ENCODE measurements at regions not wholly inside any gene's neighbourhood (a gene's known extent, or its start where the extent isn't known, plus 50 kb on each side); places are given as distances from the start of the nearest gene placed in this dataset.

GRCh38 chr5:38113880-38114279, 144.5 kb upstream of the EGFLAM start:
- Mint-ChIP-seq H3K27ac (no peak overlapping the region), H3K4me3 (no peak overlapping the region), H3K27me3 (ENCODE audit: insufficient read depth, low read depth, poor library complexity) (peaks cover 4% of the 10 kb centered on the region), H3K4me1 (peaks cover 19% of the 10 kb centered on the region), H3K36me3 (ENCODE audit: low read depth) (no peaks in the 10 kb centered on the region), H3K9me3 (no peaks in the 10 kb centered on the region)
- Histone ChIP-seq H3K9me2 (ENCODE audit: insufficient read depth) (peaks cover 10% of the 10 kb centered on the region; the same call in 1 of the 2 replicates), H3K27ac (ENCODE audit: low read depth) (no peak overlapping the region), H3K79me2 (replicated peaks; ENCODE audit: insufficient read depth) (no peaks in the 10 kb centered on the region), H3F3A (replicated peaks; ENCODE audit: low read depth) (no peaks in the 10 kb centered on the region), H2AFZ (no peak overlapping the region), H3K4me2 (no peak overlapping the region), H4K20me1 (replicated peaks; ENCODE audit: insufficient read depth) (no peaks in the 10 kb centered on the region), H3K4me1 (ENCODE audit: insufficient read depth) (no peaks in the 10 kb centered on the region), H3K27me3 (ENCODE audit: insufficient read depth) (no peaks in the 10 kb centered on the region), H3K4me3 (no peak overlapping the region), H3K36me3 (ENCODE audit: insufficient read depth) (no peaks in the 10 kb centered on the region)
- ATAC-seq (no peak), DNase-seq (ENCODE audit: low spot score) (no peak)
- no peak for TF ChIP-seq CREB1 (CRISPR knock-in tag; IDR thresholded peaks at IDR 0.05; ENCODE audit: low read depth)
- TF ChIP-seq ZNF331 (CRISPR knock-in tag; IDR thresholded peaks at IDR 0.05; ENCODE audit: low read depth) = no peak
- TF ChIP-seq EZH2 (IDR thresholded peaks at IDR 0.05; ENCODE audit: low read depth, unreplicated experiment) = no peak
- TF ChIP-seq POLR2AphosphoS5 (IDR thresholded peaks at IDR 0.05; ENCODE audit: low read depth) = no peak
- TF ChIP-seq NANOG (IDR thresholded peaks at IDR 0.05; ENCODE audit: borderline replicate concordance) = no peak
- no peak for TF ChIP-seq EZH2phosphoT487 (IDR thresholded peaks at IDR 0.05; ENCODE audit: unreplicated experiment)
- TF ChIP-seq CTCF (conservative IDR thresholded peaks at IDR 0.05; ENCODE audit: low read depth in 2 of 2) = no peak
- no peak for TF ChIP-seq JUNB (IDR thresholded peaks at IDR 0.05; ENCODE audit: unreplicated experiment)
- no peak for TF ChIP-seq ETS1 (IDR thresholded peaks at IDR 0.05)
- TF ChIP-seq ZNF462 (CRISPR knock-in tag; IDR thresholded peaks at IDR 0.05) = no peak
- TF ChIP-seq REST (IDR thresholded peaks at IDR 0.05; ENCODE audit: unreplicated experiment) = no peak
- TF ChIP-seq STAT1 (IDR thresholded peaks at IDR 0.05; ENCODE audit: unreplicated experiment) = no peak
- no peak for TF ChIP-seq ZNF114 (CRISPR knock-in tag; IDR thresholded peaks at IDR 0.05)
